ENCODE measurements at regions not wholly inside any gene's neighbourhood (a gene's known extent, or its start where the extent isn't known, plus 50 kb on each side); places are given as distances from the start of the nearest gene placed in this dataset.

- TF ChIP-seq CTCF (conservative IDR thresholded peaks at IDR 0.05), result no peak
Measured at GRCh38 chr2:80856227-80856626, 551.7 kb upstream of the LRRTM1 start.

GRCh38 chr2:80854831-80855230, 550.3 kb upstream of the LRRTM1 start:
- TF ChIP-seq CTCF (conservative IDR thresholded peaks at IDR 0.05), result no peak

More at GRCh38 chr2:80856227-80856626, 551.7 kb upstream of the LRRTM1 start:
- H3K27ac ChIP-seq, result no peak overlapping the region

GRCh38 chr2:80852808-80853139, 548.2 kb upstream of the LRRTM1 start:
- TF ChIP-seq CTCF (conservative IDR thresholded peaks at IDR 0.05), result no peak
- H3K27ac ChIP-seq, result no peak overlapping the region

More at GRCh38 chr2:80854831-80855230, 550.3 kb upstream of the LRRTM1 start:
- H3K27ac ChIP-seq, result no peak overlapping the region

GRCh38 chr2:80852079-80852807, 547.7 kb upstream of the LRRTM1 start:
- no peak overlapping the region for H3K27ac ChIP-seq
- TF ChIP-seq CTCF (conservative IDR thresholded peaks at IDR 0.05), result no peak

GRCh38 chr2:80830891-80831290, 526.3 kb upstream of the LRRTM1 start:
- no peak for TF ChIP-seq CTCF (conservative IDR thresholded peaks at IDR 0.05)
- H3K27ac ChIP-seq, result no peak overlapping the region

GRCh38 chr2:80822999-80823398, 518.4 kb upstream of the LRRTM1 start:
- TF ChIP-seq CTCF (conservative IDR thresholded peaks at IDR 0.05), result no peak
- H3K27ac ChIP-seq, result no peak overlapping the region

GRCh38 chr2:80815259-80815658, 510.7 kb upstream of the LRRTM1 start:
- TF ChIP-seq CTCF (conservative IDR thresholded peaks at IDR 0.05), result no peak
- no peak overlapping the region for H3K27ac ChIP-seq

All from VCaP (cell line).